Keratinocyte (primary cell): ENCODE measurements at regions not wholly inside any gene's neighbourhood (a gene's known extent, or its start where the extent isn't known, plus 50 kb on each side); places are given as distances from the start of the nearest gene placed in this dataset.

Source experiments
- EZH2 ChIP-seq: IDR thresholded peaks from one replicate; pipeline ENCODE4 v1.6.1; 2012; ENCODE audit warnings: inconsistent platforms, mild to moderate bottlenecking, low read length, moderate library complexity
- TF ChIP-seq, protein P1 (sequence below), 3 experiments: IDR thresholded peaks in 1 of 3; conservative IDR thresholded peaks in 1 of 3; optimal IDR thresholded peaks in 1 of 3; 2 replicates in 2 of 3; 3 replicates in 1 of 3; pipeline versions ENCODE3 to v1.5.1; 2011; ENCODE audit warnings: low read length in 3 of 3, mild to moderate bottlenecking in 3 of 3, moderate library complexity in 2 of 3, control low read depth in 1 of 3, inconsistent platforms in 1 of 3; ENCODE audit not compliant: insufficient read depth in 2 of 3; ENCODE audit errors: extremely low read depth in 1 of 3

DNA sequence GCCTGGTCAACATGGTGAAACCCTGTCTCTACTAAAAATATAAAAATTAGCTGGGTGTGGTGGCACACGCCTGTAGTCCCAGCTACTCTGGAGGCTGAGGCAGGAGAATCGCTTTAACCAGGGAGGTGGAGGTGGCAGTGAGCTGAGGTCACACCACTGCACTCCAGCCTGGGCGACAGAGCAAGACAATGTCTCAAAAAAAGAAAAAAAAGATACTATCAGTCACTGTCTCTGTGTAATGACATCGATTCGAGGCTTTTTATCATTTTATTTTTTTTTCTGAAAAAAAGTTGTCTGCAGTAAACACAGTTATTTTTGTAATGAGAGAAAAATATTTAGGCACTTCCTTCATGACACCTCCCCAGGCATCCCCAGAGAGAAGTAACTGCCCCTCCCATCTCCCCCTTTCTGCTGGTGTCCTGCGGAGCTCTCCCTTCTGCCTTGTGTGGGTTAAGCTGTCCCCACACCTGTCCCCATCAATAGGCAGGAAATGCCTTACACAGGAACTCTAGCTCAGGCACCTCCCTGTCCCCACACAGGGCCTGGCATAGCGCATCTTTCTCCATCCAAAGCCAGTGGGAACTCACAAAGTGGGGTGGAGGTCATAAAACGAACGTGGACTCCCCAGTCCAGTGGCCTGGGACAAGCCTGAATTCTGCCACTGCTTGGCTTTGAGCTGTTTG is 132.0 kb downstream of the SYF2 start:
- TF ChIP-seq, protein P1, sequence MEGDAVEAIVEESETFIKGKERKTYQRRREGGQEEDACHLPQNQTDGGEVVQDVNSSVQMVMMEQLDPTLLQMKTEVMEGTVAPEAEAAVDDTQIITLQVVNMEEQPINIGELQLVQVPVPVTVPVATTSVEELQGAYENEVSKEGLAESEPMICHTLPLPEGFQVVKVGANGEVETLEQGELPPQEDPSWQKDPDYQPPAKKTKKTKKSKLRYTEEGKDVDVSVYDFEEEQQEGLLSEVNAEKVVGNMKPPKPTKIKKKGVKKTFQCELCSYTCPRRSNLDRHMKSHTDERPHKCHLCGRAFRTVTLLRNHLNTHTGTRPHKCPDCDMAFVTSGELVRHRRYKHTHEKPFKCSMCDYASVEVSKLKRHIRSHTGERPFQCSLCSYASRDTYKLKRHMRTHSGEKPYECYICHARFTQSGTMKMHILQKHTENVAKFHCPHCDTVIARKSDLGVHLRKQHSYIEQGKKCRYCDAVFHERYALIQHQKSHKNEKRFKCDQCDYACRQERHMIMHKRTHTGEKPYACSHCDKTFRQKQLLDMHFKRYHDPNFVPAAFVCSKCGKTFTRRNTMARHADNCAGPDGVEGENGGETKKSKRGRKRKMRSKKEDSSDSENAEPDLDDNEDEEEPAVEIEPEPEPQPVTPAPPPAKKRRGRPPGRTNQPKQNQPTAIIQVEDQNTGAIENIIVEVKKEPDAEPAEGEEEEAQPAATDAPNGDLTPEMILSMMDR (optimal IDR thresholded peaks at IDR 0.05 in 1 of 3, IDR thresholded peaks at IDR 0.05 in 1 of 3, conservative IDR thresholded peaks at IDR 0.05 in 1 of 3; ENCODE audit: extremely low read depth in 1 of 3, insufficient read depth in 2 of 3, low read length in 3 of 3): no peak
- no peak for TF ChIP-seq EZH2
